Stimulated activated CD8-positive, alpha-beta memory T cell treated with anti-CD3 and anti-CD28 coated beads, Interleukin-4, amount 100 ng/mL, for 48 hours (primary cell): ENCODE measurements at regions not wholly inside any gene's neighbourhood (a gene's known extent, or its start where the extent isn't known, plus 50 kb on each side); places are given as distances from the start of the nearest gene placed in this dataset.

Source experiments
- DNase-seq: peaks from one replicate; pipeline ENCODE4 v3.0.0-alpha.2; 2020

DNA sequence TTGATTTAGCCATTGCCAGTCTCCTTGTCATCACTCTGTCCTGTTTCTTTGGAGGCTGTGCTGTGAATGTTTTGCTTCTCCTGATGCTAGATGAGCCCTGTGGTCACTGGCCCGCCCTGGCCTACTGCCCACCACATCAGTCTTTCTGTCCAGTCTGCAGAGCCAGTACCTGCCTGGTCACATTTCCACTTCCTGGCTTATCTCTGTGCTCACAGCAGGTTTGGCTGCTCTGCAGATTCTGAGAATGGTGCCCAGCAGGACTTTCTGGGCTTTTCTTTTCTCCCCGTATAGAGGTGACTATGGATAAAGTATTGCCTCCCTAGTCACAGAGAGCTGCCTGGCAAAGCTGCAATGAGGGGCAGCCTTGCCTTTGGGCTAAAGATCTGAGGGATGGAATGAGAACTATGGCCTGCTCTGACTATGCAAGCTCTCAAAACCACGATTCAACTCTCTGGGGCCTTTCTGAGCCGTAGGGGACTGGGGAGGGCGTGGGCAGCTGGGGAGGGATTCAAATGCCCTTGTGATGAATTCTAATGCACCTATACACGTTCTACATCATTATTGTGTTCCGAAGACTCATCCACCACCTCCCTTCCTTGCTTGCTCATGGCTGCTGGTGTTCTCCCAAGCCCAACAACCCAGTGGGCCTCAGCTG is 410.4 kb upstream of the NPVF start:
- DNase-seq: no peak

DNA sequence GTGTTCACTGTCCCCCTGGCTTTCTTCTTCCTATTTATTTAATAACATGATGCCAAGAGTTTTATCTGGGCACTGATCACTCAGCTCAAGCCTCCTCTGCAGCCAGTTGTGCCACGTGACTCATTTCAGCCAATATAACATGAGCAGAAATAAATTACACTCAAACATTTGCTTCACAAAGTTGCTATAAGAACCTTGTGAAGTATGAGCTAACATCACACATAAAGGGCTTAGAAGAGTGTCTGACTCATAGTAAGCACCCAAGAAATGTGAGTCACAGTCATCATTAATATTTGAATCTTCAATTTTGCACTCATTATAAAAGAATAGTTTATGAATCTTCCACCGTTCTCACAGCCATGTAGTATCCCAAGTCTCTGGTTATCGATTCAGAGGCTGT is 414.6 kb upstream of the NPVF start:
- DNase-seq: no peak

DNA sequence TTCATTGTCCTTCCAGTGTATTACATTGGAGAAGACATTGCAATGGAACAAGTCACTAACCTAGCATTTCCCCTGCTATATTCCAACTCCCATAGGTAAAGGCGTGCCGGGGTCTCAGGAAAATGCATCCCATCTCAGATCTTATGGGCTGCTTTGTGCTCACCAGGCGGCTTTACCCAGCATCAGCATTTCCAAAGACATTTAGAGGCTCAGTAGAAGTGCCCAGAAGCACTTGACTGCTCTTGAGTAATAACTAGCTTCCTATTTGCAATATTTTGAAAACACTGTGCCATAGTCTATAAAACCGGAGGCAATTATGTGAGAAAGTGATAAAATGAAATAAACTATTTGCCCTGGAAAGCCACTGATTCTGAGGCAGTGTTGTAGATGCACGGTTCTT is 415.0 kb upstream of the NPVF start:
- DNase-seq: no peak

DNA sequence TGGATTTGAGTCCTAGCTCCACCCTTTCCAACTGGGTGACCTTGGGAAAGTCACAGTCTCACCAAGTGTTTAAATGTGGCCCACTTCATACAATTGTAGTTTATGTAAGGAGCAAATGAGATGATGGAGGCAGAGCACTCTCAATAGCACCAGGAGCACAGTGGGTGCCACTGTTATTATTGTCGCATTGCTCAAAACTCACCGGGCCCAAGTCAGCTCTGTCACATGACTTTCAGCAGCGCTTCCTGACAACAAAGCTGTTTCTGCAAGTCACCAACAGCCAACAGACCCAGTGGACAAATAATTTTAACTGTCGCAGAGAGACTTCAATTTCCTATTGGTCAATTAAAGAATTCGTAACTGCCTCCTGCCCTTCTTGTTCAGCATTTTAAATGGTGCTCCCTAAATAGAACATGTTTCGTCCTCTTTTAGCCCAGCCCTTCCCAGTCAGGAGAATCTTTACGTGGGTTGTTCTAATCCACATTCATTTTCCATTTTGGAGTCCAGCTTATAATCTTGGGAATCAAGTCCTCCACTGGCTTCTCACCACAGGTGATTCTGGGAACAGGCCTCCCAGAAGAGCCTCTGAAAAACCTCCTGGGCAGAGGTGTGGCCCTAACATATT is 415.6 kb upstream of the NPVF start:
- DNase-seq: no peak

DNA sequence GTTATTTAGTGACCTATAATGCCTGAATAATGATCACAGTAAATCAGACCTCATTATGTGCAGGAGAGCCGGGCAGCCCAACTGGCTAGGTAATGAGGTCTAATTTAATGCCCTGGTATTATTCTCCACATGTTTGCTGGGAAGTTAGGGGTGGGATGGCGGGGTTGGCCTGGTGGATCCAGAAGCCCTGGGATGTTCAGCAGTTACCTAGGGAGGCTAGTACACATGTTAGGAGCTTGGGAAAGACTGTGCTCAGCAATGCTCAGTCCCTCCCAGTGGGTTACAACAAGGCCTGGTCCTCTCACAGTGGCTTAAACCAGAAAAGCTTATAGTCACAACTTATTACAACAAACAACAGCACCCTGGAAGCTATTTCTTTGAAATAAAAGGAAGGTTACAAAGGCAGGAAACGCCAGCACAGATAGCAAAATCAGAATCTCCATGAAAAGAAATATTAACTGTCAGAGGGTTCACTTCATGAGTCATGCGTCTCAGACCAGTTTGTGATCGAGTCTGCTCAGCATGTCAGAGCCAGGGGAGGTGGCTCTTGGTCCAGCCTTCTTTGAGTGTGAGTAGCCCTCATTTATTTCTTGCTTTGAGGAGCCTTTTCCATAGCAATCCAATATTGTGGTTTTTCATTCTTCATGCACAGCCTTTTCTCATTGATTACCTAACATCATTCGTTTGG is 418.6 kb upstream of the NPVF start:
- DNase-seq: no peak

DNA sequence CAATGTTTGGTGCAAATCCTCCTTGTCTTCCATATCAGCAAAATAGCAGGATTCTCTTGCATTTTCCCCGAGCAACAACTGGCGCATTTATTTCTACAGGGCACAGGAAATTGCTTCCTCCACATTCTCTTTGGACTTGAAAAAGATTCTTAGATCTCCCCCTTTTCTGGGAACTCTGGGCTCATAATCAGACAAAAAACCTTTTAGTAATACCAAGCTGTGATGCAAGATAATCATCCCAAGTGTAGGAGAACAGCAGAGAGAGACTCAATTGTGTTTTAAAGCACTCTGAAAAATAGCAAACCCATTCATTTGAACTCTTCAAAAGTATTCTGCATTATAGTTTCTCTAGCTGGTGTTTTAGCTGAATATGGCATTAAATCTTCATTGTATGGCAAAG is 419.6 kb upstream of the NPVF start:
- no peak for DNase-seq

DNA sequence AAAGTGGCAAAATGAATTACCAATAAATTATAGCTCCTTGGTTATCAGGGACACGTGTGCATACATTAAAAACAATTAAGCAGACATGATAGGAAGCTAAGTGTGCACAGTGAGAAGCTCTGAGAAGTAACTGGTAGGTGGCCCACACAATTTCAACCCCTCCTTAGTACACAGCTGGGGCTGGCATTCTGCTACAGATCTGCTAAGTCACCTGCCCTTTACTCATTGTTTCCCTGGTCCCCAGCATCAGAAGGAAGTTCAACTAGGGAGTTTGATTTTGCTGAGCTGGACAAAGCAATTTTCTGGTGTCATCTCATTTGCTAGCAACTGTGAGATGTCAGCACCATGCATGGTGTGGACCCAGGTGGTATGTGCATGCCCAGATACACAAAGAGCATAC is 424.1 kb upstream of the NPVF start:
- DNase-seq: no peak

DNA sequence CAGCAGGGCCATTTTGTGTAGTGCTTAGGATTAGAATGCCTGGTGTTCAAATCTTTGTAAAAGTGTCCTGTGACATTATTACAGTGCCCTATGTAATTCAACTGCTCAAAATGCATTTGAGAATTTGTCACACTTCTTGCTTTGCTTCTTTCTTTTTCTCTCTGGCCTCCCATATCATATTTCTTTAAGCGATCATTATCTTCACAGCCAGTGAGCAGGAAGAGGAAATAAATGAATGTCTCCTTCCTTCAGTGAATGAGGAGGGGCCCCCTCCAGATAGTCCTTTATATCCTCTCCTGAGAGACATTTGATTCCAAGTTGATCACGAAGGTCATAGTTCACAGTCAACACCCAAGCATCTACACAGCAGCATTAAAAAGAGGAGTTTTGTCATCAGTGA is 425.1 kb upstream of the NPVF start:
- no peak for DNase-seq

DNA sequence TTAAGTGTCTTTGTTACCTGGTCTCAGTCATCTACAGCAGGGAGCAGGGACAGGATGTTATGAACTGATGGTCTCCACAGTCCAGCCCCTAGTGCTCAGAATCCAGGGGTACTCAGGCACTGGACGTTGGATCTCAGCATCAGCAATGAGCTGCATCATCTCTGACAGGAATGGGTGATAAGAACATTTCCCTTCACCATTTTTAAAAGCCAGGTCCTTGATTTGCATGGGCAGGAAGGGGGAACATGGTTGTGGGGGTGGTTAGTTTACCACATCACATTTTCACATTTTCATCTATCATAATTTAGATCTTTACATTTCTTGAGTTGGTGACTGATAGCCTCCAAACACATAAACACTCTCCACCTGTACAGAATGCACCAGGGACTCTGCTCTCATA is 427.8 kb upstream of the NPVF start:
- DNase-seq: no peak

DNA sequence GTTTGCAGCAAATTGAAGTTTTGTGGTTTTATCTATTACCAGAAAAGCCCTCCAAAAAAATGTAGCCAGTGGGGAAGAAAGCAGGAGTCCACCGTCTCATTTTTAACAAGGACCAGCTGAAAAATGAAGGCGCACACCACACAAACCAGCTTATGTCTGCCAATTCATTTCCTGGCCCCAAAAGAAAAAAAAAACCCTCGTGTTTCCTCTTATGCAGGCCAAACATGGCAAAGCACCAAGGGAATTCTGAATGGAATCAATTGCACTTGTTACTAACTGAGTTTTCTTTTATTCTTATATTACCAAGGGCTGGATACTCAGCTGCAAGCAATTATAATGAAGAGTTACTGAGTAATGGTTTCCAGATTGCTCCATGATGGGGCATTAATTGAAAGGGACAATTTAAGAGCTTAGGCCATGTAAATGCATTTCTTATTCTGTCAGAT is 428.3 kb upstream of the NPVF start:
- no peak for DNase-seq

DNA sequence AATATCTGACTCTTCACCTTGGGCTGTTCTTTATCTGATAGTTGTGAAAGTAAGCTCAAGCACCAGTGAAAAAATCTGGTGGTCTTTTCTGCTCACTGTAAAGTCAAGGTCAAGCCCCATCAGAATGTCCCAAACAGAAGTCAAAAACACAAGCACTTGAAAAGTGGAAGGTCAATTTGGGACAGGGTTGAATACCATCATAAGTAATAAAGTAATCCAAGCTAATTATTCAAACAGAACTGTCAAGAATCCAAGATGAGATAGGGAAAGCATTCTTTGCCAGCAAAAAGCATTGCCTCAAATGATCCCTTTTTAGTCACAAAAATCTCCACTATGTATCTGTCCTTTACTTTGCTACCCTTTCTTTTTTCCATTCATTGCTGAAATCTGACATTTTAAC is 430.1 kb upstream of the NPVF start:
- no peak for DNase-seq

DNA sequence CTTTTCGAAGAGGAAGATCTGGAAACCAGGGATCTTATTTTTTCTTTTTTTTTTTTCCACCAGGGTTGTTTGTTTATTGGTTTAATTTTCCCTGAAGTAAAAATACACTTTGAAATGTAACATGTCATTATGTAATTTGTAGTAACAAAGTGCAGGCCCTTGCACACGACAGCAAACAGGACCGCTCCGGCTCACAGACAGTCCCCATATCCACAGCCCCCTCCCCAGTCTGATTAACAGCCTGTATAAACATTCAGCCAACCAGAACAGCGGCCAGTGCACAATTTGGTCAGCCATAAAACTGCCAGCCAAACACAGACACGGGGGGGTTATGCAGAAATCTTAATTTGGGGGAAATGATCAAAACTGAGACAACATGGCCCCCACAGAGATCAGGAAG is 431.6 kb upstream of the NPVF start:
- DNase-seq: no peak

DNA sequence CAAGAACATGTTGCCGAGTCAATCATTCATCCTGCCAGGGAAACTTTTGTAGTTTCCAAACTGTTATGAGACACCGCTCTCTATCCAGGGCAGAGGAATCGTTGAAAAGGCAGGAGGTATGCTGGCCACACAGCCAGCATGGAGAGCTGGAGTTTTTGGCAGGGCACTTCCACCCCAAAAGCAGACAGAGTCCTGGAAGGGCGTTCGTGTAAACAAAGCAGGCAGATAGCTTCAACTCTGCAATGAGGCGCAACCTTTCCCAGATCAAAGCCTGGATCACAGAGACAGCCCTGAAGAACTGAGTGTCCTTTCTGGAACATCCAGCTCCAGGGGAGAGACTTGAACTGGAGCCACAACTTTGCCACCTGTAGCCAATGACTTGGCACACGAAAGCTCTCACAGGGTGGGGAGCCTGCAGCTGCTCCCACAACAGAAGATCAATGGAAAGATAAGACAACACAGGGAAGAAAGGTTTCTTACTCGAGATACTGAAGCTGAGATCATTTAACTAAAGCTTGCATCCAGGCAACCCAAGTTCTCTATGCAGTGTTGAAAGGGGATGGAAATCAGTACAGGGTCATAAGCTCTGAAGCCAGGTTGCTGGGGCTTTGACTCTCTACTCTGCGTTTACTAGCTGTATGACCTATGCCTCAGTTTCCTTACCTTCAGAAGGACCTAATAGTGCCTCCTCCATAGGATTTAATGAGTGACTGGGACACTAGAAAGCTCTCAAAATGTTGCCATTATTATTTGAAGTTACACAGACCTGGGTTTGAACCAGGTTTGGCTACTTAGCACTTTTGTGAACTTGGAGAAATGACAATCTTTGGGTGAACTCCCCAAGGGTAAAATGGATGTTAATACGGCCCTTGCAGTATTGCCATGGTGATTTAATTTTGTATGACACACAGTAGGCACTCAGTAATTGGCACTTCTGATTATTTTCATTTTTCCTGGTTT is 434.8 kb upstream of the NPVF start:
- no peak for DNase-seq

DNA sequence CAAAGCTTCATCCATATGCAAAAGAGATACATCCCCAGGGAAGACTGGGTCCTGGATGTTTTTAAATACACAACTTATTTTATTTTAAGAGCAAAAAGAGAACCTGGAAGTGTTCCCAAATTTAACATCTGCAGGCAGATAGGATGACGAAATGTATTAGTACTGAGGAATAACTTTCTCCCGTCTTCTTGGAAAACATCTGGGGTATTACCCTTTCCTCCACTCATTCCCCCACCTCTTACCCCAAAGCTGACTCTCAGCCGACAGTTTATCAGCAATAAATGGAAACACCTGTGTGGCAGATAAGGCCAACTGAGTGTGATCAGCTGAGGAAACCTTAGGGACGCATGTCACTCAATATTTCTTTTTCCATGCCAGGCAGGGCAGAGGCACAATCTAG is 435.6 kb upstream of the NPVF start:
- DNase-seq: no peak

DNA sequence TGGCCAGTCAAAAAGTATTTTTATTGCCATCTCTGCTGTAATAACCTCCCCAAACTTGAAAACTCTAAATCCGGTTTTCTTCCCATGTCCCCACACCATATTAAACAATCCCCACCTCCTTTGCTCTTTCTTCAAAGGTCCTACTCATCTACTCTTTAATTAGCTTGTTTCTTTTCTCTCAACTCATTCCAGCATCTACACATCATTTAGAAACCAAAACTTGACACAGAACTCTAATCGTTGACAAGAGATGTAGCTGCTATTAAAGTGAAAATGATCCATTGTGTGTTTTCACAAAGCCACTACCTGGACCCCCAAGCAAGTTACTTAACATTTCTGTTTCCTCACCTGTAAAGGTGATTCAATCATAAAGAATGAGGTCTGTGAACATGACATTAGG is 436.3 kb upstream of the NPVF start:
- no peak for DNase-seq

DNA sequence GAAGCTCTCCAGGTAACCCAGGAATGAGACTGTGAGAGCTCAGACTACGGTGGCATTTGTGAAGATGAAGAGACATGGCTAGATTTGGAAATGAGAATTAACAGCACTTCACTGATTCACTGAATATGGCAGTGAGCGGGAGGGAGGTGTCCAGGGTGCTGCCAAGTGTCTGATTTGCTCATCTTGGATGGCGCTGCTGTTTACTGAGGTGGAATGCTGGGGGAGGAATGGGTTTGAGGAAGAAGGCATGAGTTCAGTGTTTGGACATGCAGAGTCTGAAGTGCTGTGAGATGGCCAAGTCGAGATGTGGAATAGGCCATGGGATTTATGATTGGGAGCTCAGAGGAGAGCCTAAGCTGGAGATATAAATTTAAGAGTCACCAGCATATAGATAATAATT is 437.1 kb upstream of the NPVF start:
- DNase-seq: no peak

DNA sequence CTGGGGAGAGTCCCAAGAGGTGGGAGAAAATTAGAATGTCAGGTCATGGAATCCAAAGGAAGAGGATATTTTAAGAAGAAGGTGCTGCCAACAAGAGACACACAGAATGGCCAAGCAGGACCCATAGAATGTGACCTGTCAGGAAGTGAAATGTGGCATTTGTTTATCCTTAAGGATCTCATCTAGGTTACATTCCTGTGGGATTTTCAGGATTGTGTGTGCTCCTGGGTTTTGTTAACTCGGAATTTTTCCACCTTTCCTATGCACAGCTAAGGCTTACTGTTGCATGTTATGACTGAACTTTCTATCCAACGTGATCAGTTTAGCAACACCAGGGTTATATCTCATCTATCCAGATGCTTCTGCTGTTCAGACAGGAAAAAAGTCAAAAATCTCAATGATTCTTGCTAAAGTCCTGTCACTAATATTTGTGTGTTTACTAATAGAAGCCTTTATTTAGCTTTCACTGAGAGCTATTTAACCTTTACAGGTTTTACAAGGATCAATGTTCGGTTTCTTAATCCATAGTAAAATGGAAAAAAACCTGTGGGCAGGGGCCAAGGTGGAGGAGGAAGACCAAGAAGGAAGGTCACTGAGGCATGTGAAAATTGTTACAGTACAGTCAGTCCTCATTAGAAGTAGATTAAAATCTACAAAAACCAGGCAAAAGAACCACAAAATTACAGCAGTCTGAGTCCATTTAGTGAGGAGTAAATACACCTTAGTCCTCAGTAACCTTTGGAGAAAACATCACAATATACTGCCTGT is 437.8 kb upstream of the NPVF start:
- no peak for DNase-seq

DNA sequence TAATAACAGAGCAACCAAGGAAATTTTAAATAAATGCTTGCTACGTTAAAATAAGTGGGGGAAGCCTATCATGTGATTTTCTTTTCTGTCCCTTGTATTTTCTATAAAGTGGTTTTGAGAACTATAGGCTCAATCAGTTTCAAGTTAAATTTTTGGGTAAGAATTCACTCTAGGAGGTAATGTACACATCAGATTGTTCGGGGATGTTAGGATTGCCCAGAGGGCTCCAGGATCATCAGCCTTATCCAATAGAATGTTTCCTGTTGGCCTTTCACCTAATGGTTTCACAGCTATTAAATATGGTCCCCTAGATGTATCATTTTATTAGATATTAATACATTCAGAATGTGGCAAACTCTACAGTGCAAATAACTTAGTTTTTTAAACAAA is 438.4 kb upstream of the NPVF start:
- no peak for DNase-seq

DNA sequence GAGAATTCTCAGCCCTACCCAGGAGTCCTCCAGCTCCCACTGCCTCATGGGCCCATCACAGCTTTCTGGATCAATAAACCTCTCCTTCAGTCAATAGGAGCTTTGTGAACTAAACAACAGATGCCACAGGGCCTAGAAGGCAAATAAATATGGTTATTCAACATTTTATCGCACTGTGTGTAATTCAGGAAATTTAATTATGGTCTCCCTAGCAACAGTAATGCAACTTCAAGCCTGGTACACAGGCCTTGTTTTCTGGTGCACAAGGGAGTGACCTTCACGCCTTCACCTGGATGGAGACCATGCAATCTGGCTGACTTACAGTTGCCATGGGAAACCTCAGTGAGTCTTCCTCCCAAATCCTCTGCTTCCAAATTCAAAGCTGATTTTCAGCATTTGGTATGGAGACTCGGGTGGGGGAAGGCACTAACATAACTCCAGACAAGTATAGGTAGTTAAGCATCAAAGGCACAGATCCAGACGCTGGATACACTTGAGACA is 441.0 kb upstream of the NPVF start:
- DNase-seq: no peak

DNA sequence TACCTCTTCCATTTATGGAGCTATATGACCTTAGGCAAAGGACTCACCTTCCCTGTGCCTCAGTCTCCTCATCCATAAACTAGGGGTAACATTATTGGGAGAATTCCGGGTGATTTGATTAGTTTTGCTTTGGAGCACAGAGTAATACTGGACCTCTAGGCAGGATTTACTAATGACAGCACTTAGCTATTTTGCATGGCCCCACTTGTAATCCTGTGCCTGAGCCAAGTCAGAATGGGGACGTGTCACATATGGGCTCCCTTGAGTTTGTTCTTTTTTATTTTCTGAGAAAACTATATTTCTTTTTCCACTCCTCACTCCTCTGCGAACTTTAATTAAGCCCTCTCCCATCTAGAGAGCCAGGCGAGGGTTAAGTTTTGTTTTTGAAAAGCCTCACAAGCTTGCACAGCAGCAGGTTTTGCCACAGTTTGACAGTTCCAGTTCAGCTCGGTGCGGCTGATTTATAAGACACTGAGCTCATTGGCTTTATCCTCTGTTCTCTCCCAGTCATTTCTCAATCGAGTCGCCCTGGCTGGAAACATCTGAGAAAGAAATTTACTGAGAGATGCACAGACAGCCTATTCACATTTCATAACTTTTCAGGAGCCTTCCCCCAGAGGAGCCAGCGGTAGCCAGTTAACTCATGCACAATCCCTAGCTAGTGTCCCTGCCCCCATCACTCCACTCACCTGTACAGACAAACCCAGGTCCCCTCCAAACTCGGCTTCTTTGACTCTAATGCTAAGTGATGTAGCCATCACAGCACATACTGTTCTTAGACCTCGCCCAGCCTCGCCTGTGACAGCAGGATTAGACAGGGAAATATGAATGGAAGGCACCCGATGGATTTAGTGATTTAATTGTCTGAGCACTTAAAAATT is 441.9 kb upstream of the NPVF start:
- no peak for DNase-seq

DNA sequence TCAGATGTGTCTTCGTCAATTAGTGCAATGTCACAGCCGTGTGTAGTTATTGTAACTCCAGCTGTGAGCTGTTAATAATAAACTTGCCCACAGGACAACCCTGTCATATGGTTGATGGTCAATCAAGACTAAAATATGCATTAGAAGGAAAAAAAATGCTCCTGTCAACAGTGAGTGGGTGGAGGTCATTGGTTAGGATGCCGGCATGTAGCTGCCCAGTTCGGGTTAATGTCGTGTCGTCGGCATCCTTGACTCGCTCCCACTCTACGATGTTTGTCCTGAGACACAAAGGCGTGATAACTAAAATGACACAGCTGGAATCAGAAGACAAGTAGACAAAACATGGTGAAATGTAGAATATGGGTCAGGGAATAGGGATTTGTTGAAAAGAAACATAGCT is 442.8 kb upstream of the NPVF start:
- DNase-seq: no peak
